HepG2 (cell line): ENCODE measurements at regions not wholly inside any gene's neighbourhood (a gene's known extent, or its start where the extent isn't known, plus 50 kb on each side); places are given as distances from the start of the nearest gene placed in this dataset.

Experiments
- ATAC-seq: fragments of 200-7000 bp; cut with Tn5 transposase; 3 replicates; pipeline ENCODE4 v1.9.1; 2020; ENCODE audit warnings: mild to moderate bottlenecking, moderate library complexity
- BruUV-seq: library from RNA; stranded (reverse); fragments of 400-500 nt; replicated peaks from 2 replicates; lab custom pipeline; 2021; lab: Mats Ljungman, UMichigan
- CTCF ChIA-PET: fragments of 300-600 bp; formaldehyde crosslinking; extraction: SDS; loops from one replicate; lab custom pipeline; 2021; ENCODE audit warnings: low total read pairs, inconsistent platforms, low intra/inter-chr PET ratio; lab: Yijun Ruan, JAX
- POLR2A ChIA-PET: fragments of 350-600 bp; sonication (Branson Sonifier 250); formaldehyde crosslinking; loops from one replicate; lab custom pipeline; 2020; ENCODE audit warnings: antibody characterized with exemption, inconsistent platforms; lab: Yijun Ruan, JAX
- DNase-seq: peaks from one replicate; pipeline ENCODE4 v3.0.0-alpha.2; 2015; ENCODE audit warnings: low spot score
- FAIRE-seq: peaks from 3 replicates; lab custom pipeline; 2011; peaks lifted over from hg19 to GRCh38; lab: Jason Lieb, UNC
- H2AFZ ChIP-seq: one replicate; pipeline ENCODE4 v1.6.1; 2011; ENCODE audit warnings: low read length, inconsistent platforms
- H3K27ac ChIP-seq: fragments of 300-600 bp; 3 replicates; pipeline ENCODE4 v1.8.0; 2011; ENCODE audit warnings: mixed run types, mild to moderate bottlenecking, mixed read lengths, low read length, inconsistent platforms; ENCODE audit not compliant: insufficient read depth; ENCODE audit errors: extremely low read length
- H3K27me3 ChIP-seq, 2 experiments: fragments of 200-600 bp in 1 of 2; 2 replicates in 1 of 2; 3 replicates in 1 of 2; pipeline versions ENCODE4 v1.6.0 to v1.8.0; 2011; ENCODE audit warnings: low read length in 2 of 2, mild to moderate bottlenecking in 2 of 2, moderate library complexity in 2 of 2, inconsistent platforms in 1 of 2; ENCODE audit not compliant: insufficient read depth in 2 of 2, control insufficient read depth in 1 of 2
- H3K36me3 ChIP-seq, 2 experiments: fragments of 200-600 bp in 1 of 2; replicated peaks in 1 of 2; 2 replicates in 1 of 2; 3 replicates in 1 of 2; pipeline versions ENCODE4 v1.5.1 to v1.8.0; 2011; ENCODE audit warnings: low read length in 2 of 2, inconsistent platforms in 1 of 2; ENCODE audit not compliant: insufficient read depth in 2 of 2, control insufficient read depth in 1 of 2
- H3K4me1 ChIP-seq: 2 replicates; pipeline ENCODE4 v1.5.1; 2012; ENCODE audit warnings: low read length, inconsistent platforms; ENCODE audit not compliant: insufficient read depth
- H3K4me2 ChIP-seq: 2 replicates; pipeline ENCODE4 v1.6.0; 2011; ENCODE audit warnings: low read depth, low read length, inconsistent platforms
- H3K4me3 ChIP-seq, 3 experiments: fragments of 200-600 bp in 1 of 3; sonication (generic), shearing (Covaris generic) in 1 of 3; replicated peaks in 1 of 3; 2 replicates each; pipeline ENCODE4 v1.5.1; 2011 to 2016; ENCODE audit warnings: low read length in 3 of 3, inconsistent platforms in 2 of 3, low read depth in 2 of 3, mild to moderate bottlenecking in 2 of 3, control low read depth in 1 of 3, mixed read lengths in 1 of 3; ENCODE audit not compliant: insufficient read depth in 1 of 3
- H3K79me2 ChIP-seq: one replicate; pipeline ENCODE4 v1.6.1; 2011; ENCODE audit warnings: low read length, inconsistent platforms; ENCODE audit not compliant: insufficient read depth
- H3K9ac ChIP-seq: 2 replicates; pipeline ENCODE4 v1.6.0; 2011; ENCODE audit warnings: mild to moderate bottlenecking, low read depth, low read length, inconsistent platforms; ENCODE audit not compliant: insufficient read depth
- H3K9me3 ChIP-seq: 2 replicates; pipeline ENCODE4 v1.5.1; 2012; ENCODE audit warnings: mild to moderate bottlenecking, low read length
- H4K20me1 ChIP-seq: 2 replicates; pipeline ENCODE4 v1.6.0; 2011; ENCODE audit warnings: inconsistent platforms, mild to moderate bottlenecking, low read length, moderate library complexity; ENCODE audit not compliant: insufficient read depth
- EP300 ChIP-seq, 3 experiments: sonication (generic) in 1 of 3; formaldehyde crosslinking in 1 of 3; IDR thresholded peaks; 2 replicates each; pipeline versions ENCODE4 v1.5.1 to v1.6.1; 2011 to 2020; ENCODE audit warnings: low read depth in 2 of 3, low read length in 2 of 3, borderline replicate concordance in 1 of 3, improper control_type of control experiment in 1 of 3, mild to moderate bottlenecking in 1 of 3, missing genetic modification reagents in 1 of 3, moderate library complexity in 1 of 3
- FOXO1 ChIP-seq: sonication (generic); formaldehyde crosslinking; IDR thresholded peaks from 2 replicates; pipeline ENCODE4 v1.4.0; 2020; ENCODE audit warnings: missing genetic modification reagents
- HOMEZ ChIP-seq: IDR thresholded peaks from 2 replicates; pipeline ENCODE4 v1.6.1; 2016; ENCODE audit warnings: low read depth
- MTF1 ChIP-seq: sonication (generic); formaldehyde crosslinking; IDR thresholded peaks from 2 replicates; pipeline ENCODE4 v1.5.0; 2020; ENCODE audit warnings: missing genetic modification reagents
- NFKBIZ ChIP-seq: IDR thresholded peaks from 2 replicates; pipeline ENCODE4 v1.6.1; 2018; ENCODE audit warnings: missing genetic modification reagents, missing compliant biosample characterization
- PCBP1 ChIP-seq: fragments of 200-400 bp; formaldehyde crosslinking; IDR thresholded peaks from 2 replicates; pipeline ENCODE4 v1.6.1; 2017; ENCODE audit warnings: mild to moderate bottlenecking, low read depth, low read length, borderline replicate concordance
- PCBP2 ChIP-seq: fragments of 200-400 bp; formaldehyde crosslinking; optimal IDR thresholded peaks from 2 replicates; pipeline ENCODE3; 2018; ENCODE audit warnings: low read length, low read depth; ENCODE audit not compliant: poor library complexity, severe bottlenecking
- PRDM10 ChIP-seq: sonication (generic); formaldehyde crosslinking; IDR thresholded peaks from 2 replicates; pipeline ENCODE4 v1.4.0; 2020; ENCODE audit warnings: low read depth, missing genetic modification reagents
- RFX1 ChIP-seq: fragments of 450-650 bp; IDR thresholded peaks from 2 replicates; pipeline ENCODE4 v1.6.1; 2017
- SNAPC2 ChIP-seq: sonication (generic); formaldehyde crosslinking; IDR thresholded peaks from 2 replicates; pipeline ENCODE4 v1.8.1; 2022; ENCODE audit warnings: mild to moderate bottlenecking, missing genetic modification reagents
- TARDBP ChIP-seq: sonication (generic); formaldehyde crosslinking; IDR thresholded peaks from 2 replicates; pipeline ENCODE4 v1.8.0; 2022; ENCODE audit warnings: mild to moderate bottlenecking, missing genetic modification reagents
- U2AF2 ChIP-seq: fragments of 200-400 bp; formaldehyde crosslinking; IDR thresholded peaks from 2 replicates; pipeline ENCODE4 v1.6.1; 2017; ENCODE audit warnings: low read depth, mild to moderate bottlenecking, low read length
- ZEB1 ChIP-seq: IDR thresholded peaks from 2 replicates; pipeline ENCODE4 v1.6.1; 2012; ENCODE audit warnings: mild to moderate bottlenecking, low read depth, inconsistent platforms; ENCODE audit not compliant: insufficient replicate concordance
- ZGPAT ChIP-seq: IDR thresholded peaks from 2 replicates; pipeline ENCODE4 v1.6.1; 2016; ENCODE audit warnings: mild to moderate bottlenecking
- ZNF230 ChIP-seq: sonication (generic); formaldehyde crosslinking; IDR thresholded peaks from 2 replicates; pipeline ENCODE4 v1.4.0; 2020; ENCODE audit warnings: mild to moderate bottlenecking, missing genetic modification reagents
- ZNF350 ChIP-seq: sonication (generic); formaldehyde crosslinking; IDR thresholded peaks from 2 replicates; pipeline ENCODE4 v1.4.0; 2020; ENCODE audit warnings: mild to moderate bottlenecking, low read depth, missing genetic modification reagents, borderline replicate concordance
- ZNF704 ChIP-seq: sonication (generic); formaldehyde crosslinking; IDR thresholded peaks from 2 replicates; pipeline ENCODE4 v1.8.1; 2023; ENCODE audit warnings: mild to moderate bottlenecking, inconsistent platforms, moderate library complexity, missing genetic modification reagents, borderline replicate concordance
- WGBS: methylation state at CpG from one replicate; pipeline ENCODE4 v1.1.6; 2017; ENCODE audit warnings: low lambda C conversion rate; 5-methylcytosine and 5-hydroxymethylcytosine counted together
- in situ Hi-C: cut with HindIII; loops from 2 replicates; pipeline ENCODE4 v1.10.0; 2017; ENCODE audit warnings: low pct_unique_long_range_greater_than_20kb; ENCODE audit not compliant: extremely low pct_ligation_motif_present
- intact Hi-C: fragments of 100-400 bp; cut with micrococcal nuclease; formaldehyde crosslinking; loops from one replicate; pipeline ENCODE4 v1.10.0; 2022; ENCODE audit not compliant: unreplicated experiment

GRCh38 chr11:122177238-122177637 is 61.2 kb upstream of the BLID start (continued):
- no peak for TF ChIP-seq TARDBP (CRISPR knock-in tag)
- TF ChIP-seq RFX1 = no peak
- TF ChIP-seq ZNF230 (CRISPR knock-in tag) = no peak
- TF ChIP-seq HOMEZ (CRISPR knock-in tag) = no peak
- TF ChIP-seq SNAPC2 (CRISPR knock-in tag) = no peak

- DNase-seq (no peak), FAIRE-seq (no peak), ATAC-seq (no peak)
- H3K36me3 ChIP-seq = no peaks in the 10 kb centered on the region
- no TSS peak for BruUV-seq
- intact Hi-C loops (no loop called here), in situ Hi-C loops (no loop called here)
- H3K27ac ChIP-seq = no peak overlapping the region
- no peaks in the 10 kb centered on the region for H3K4me1 ChIP-seq
- no peaks in the 10 kb centered on the region for H3K27me3 ChIP-seq
- no peaks in the 10 kb centered on the region for H3K9me3 ChIP-seq
- no peak overlapping the region for H3K4me3 ChIP-seq
- ChIA-PET POLR2A (no interaction called here), CTCF (no interaction called here)
- no peak overlapping the region for H3K4me2 ChIP-seq
- no peaks in the 10 kb centered on the region for H3K79me2 ChIP-seq
- H4K20me1 ChIP-seq = no peaks in the 10 kb centered on the region
- H2AFZ ChIP-seq = no peak overlapping the region
- 16% methylated on average over 3 of the region's 3 CpGs for WGBS
- H3K9ac ChIP-seq = no peak overlapping the region
- TF ChIP-seq ZNF704 (CRISPR knock-in tag) (no peak), TARDBP (CRISPR knock-in tag) (no peak), ZEB1 (no peak), FOXO1 (CRISPR knock-in tag) (no peak), PRDM10 (CRISPR knock-in tag) (no peak), MTF1 (CRISPR knock-in tag) (no peak), U2AF2 (no peak), NFKBIZ (CRISPR knock-in tag) (no peak), PCBP1 (no peak), PCBP2 (no peak), ZGPAT (no peak), ZNF350 (no peak), EP300 (IDR thresholded peaks at IDR 0.05; ENCODE audit: low read depth in 2 of 2, low read length in 2 of 2) (no peak), EP300 (CRISPR knock-in tag; IDR thresholded peaks at IDR 0.05; ENCODE audit: borderline replicate concordance) (no peak)
Measured at GRCh38 chr11:122176651-122177050, 60.6 kb upstream of the BLID start.
